ENCODE measurements at regions not wholly inside any gene's neighbourhood (a gene's known extent, or its start where the extent isn't known, plus 50 kb on each side); places are given as distances from the start of the nearest gene placed in this dataset.

DNA sequence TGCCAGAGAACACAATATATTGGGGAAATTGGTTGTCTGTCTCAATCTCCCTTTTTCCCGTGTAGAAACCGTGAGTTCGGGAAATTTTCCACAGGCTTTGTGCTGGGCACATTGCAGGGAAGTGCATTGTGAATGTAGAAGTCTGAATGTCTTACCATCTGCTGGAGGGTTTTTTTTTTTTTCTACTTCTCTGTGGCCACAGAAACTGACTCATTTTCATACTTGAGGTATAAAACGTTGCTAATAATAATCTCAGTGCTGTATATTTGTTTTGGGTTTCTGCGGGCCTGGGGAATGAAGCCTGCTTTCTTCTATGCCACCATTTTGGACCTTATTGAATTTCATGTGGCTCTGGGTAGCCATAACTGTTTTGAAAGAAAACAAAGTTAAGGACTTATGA, 1001.2 kb downstream of the STIM2 start:
- Histone ChIP-seq H3K4me2 (no peak overlapping the region), H3K27ac (no peak overlapping the region), H3K4me3 (no peak overlapping the region), H3K9me3 (no peaks in the 10 kb centered on the region), H3K4me1 (no peaks in the 10 kb centered on the region)
- DNase-seq (ENCODE audit: low read depth in 1 of 2, low spot score in 1 of 2) (no peak), ATAC-seq (no peak), FAIRE-seq (no peak)
- POLR2A ChIA-PET, result no interaction called here
- WGBS (ENCODE audit: missing lambda C conversion rate), result 23% methylated on average over 5 of the region's 5 CpGs
- no peak for TF ChIP-seq CBX8 (IDR thresholded peaks at IDR 0.05)
- TF ChIP-seq PBX3 (IDR thresholded peaks at IDR 0.05), result no peak
- no peak for TF ChIP-seq HOXB13 (CRISPR knock-in tag; IDR thresholded peaks at IDR 0.05; ENCODE audit: low read depth)
- CTCF ChIA-PET, result interaction anchor here (1.1 kb wide), 1 partner anchor 15 kb away, joined by 4 read pairs; no protein-coding TSS in a partner anchor

- ChIA-PET CTCF (no interaction called here), POLR2A (no interaction called here)
- DNase-seq (ENCODE audit: low read depth in 1 of 2, low spot score in 1 of 2), result no peak
- Histone ChIP-seq H3K9me3 (no peaks in the 10 kb centered on the region), H3K4me2 (no peak overlapping the region), H3K27ac (no peak overlapping the region), H3K4me1 (no peaks in the 10 kb centered on the region), H3K4me3 (no peak overlapping the region)
- TF ChIP-seq NR3C1 (IDR thresholded peaks at IDR 0.05), result no peak
- no peak for TF ChIP-seq ZFP36 (IDR thresholded peaks at IDR 0.05; ENCODE audit: borderline replicate concordance, partially characterized antibody)
- ATAC-seq, result no peak
- FAIRE-seq, result no peak
Measured at GRCh38 chr4:27873596-27873995, 1013.0 kb downstream of the STIM2 start.

DNA sequence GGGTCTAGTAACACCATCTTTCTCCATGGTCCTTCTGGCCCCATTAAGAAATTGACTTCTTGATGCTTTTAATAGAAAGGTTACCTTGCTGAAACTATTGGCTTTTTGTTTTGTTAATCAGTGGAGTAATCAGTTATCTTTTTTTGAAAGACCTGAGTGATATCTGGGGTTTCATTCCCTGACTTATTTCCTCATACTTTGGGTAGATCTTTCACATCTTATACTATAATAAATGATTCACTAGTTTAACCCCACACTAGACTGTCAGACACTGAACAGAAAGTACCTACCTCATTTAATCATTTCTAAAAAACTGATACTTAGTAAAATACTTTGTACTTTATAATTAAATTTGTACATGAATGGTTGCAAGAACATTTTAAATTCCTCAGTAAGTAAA, 1021.1 kb downstream of the STIM2 start:
- H3K4me2 ChIP-seq, result no peak overlapping the region
- FAIRE-seq, result no peak
- POLR2A ChIA-PET, result no interaction called here
- TF ChIP-seq POLR2AphosphoS2 (conservative IDR thresholded peaks at IDR 0.05; ENCODE audit: low read length) (no peak), JUN (IDR thresholded peaks at IDR 0.05) (no peak), HOXA7 (CRISPR knock-in tag; IDR thresholded peaks at IDR 0.05) (no peak), NFE2L2 (conservative IDR thresholded peaks at IDR 0.05; ENCODE audit: low read length) (no peak), BCL3 (IDR thresholded peaks at IDR 0.05) (no peak), EHF (CRISPR knock-in tag; IDR thresholded peaks at IDR 0.05) (no peak), ATOH8 (CRISPR knock-in tag; IDR thresholded peaks at IDR 0.05; ENCODE audit: low read depth) (no peak), KDM1A (IDR thresholded peaks at IDR 0.05; ENCODE audit: low read depth) (no peak), ZC3H11A (IDR thresholded peaks at IDR 0.05) (no peak), TP53 (CRISPR knock-in tag; IDR thresholded peaks at IDR 0.05) (no peak), HOXB13 (CRISPR knock-in tag; IDR thresholded peaks at IDR 0.05; ENCODE audit: low read depth) (no peak), MAZ (IDR thresholded peaks at IDR 0.05; ENCODE audit: borderline replicate concordance, low read depth, low read length) (no peak), RARB (CRISPR knock-in tag; IDR thresholded peaks at IDR 0.05) (no peak), CBX8 (IDR thresholded peaks at IDR 0.05) (no peak), ZFP36 (IDR thresholded peaks at IDR 0.05; ENCODE audit: borderline replicate concordance, partially characterized antibody) (no peak), ESRRA (IDR thresholded peaks at IDR 0.05; ENCODE audit: borderline replicate concordance, low read length) (no peak), HMGXB4 (CRISPR knock-in tag; IDR thresholded peaks at IDR 0.05; ENCODE audit: borderline replicate concordance) (no peak)
- TF ChIP-seq, protein P1, sequence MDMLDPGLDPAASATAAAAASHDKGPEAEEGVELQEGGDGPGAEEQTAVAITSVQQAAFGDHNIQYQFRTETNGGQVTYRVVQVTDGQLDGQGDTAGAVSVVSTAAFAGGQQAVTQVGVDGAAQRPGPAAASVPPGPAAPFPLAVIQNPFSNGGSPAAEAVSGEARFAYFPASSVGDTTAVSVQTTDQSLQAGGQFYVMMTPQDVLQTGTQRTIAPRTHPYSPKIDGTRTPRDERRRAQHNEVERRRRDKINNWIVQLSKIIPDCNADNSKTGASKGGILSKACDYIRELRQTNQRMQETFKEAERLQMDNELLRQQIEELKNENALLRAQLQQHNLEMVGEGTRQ (IDR thresholded peaks at IDR 0.05), result no peak
- no peaks in the 10 kb centered on the region for H3K9me3 ChIP-seq
- DNase-seq (ENCODE audit: low read depth in 1 of 2, low spot score in 1 of 2), result no peak
- no peaks in the 10 kb centered on the region for H3K4me1 ChIP-seq
- H3K4me3 ChIP-seq, result no peak overlapping the region
- CTCF ChIA-PET, result no interaction called here
- ATAC-seq, result no peak
- H3K27ac ChIP-seq, result no peak overlapping the region
